GM12878 (cell line): ENCODE measurements at regions not wholly inside any gene's neighbourhood (a gene's known extent, or its start where the extent isn't known, plus 50 kb on each side); places are given as distances from the start of the nearest gene placed in this dataset.

Source experiments
- ATAC-seq: fragments of 200-7000 bp; cut with Tn5 transposase; 3 replicates; pipeline ENCODE4 v1.9.1; 2020; ENCODE audit warnings: mild to moderate bottlenecking, moderate library complexity
- BruUV-seq: library from RNA; stranded (reverse); fragments of 400-500 nt; replicated peaks from 2 replicates; lab custom pipeline; 2021; lab: Mats Ljungman, UMichigan
- CTCF ChIA-PET: fragments of 300-600 bp; sonication (Branson Sonifier 250); formaldehyde crosslinking; extraction: SDS; loops from one replicate; lab custom pipeline; 2021; ENCODE audit warnings: inconsistent platforms; lab: Yijun Ruan, JAX
- POLR2A ChIA-PET: fragments of 350-600 bp; formaldehyde crosslinking; extraction: SDS; loops from one replicate; lab custom pipeline; 2021; ENCODE audit warnings: inconsistent platforms; lab: Charles Lee
- RAD21 ChIA-PET: fragments of 300-600 bp; sonication (Branson Sonifier 250); formaldehyde crosslinking; loops from one replicate; lab custom pipeline; 2023; ENCODE audit warnings: antibody characterized with exemption; ENCODE audit not compliant: unreplicated experiment; lab: Charles Lee
- SMC1A ChIA-PET: fragments of 300-600 bp; sonication (Branson Sonifier 250); formaldehyde crosslinking; loops from one replicate; lab custom pipeline; 2023; ENCODE audit not compliant: unreplicated experiment, uncharacterized antibody; lab: Charles Lee
- DNase-seq: peaks from one replicate; pipeline ENCODE4 v3.0.0-alpha.2; 2011; ENCODE audit warnings: low read depth, low spot score
- FAIRE-seq: peaks from 3 replicates; lab custom pipeline; 2011; peaks lifted over from hg19 to GRCh38; lab: Jason Lieb, UNC
- H2AFZ ChIP-seq: 2 replicates; pipeline ENCODE4 v1.6.0; 2011; ENCODE audit warnings: low read depth, low read length, control low read depth; ENCODE audit not compliant: control insufficient read depth
- H3K27ac ChIP-seq: 2 replicates; pipeline ENCODE4 v1.5.1; 2011; ENCODE audit warnings: control low read depth; ENCODE audit not compliant: control insufficient read depth, insufficient read depth
- H3K27me3 ChIP-seq, 2 experiments: replicated peaks in 1 of 2; 2 replicates each; pipeline versions ENCODE4 v1.6.0 to v1.6.1; 2011; ENCODE audit warnings: low read length in 1 of 2; ENCODE audit not compliant: control insufficient read depth in 2 of 2, insufficient read depth in 2 of 2
- H3K36me3 ChIP-seq, 2 experiments: 2 replicates each; pipeline ENCODE4 v1.5.1; 2011; ENCODE audit warnings: low read length in 1 of 2; ENCODE audit not compliant: control insufficient read depth in 2 of 2, insufficient read depth in 2 of 2
- H3K4me1 ChIP-seq: 2 replicates; pipeline ENCODE4 v1.6.1; 2011; ENCODE audit warnings: mild to moderate bottlenecking, low read length, moderate library complexity, mixed read lengths; ENCODE audit not compliant: control insufficient read depth, insufficient read depth
- H3K4me2 ChIP-seq: 2 replicates; pipeline ENCODE4 v1.6.0; 2011; ENCODE audit warnings: control low read depth; ENCODE audit not compliant: control insufficient read depth, insufficient read depth
- H3K4me3 ChIP-seq: fragments of 200-600 bp; sonication (generic); 2 replicates; pipeline ENCODE4 v1.5.1; 2016
- H3K79me2 ChIP-seq: 2 replicates; pipeline ENCODE4 v1.6.0; 2011; ENCODE audit warnings: low read length; ENCODE audit not compliant: control insufficient read depth, insufficient read depth
- H3K9ac ChIP-seq: 2 replicates; pipeline ENCODE4 v1.8.0; 2011; ENCODE audit warnings: low read length, control low read depth, mixed read lengths; ENCODE audit not compliant: control insufficient read depth, insufficient read depth
- H3K9me3 ChIP-seq: replicated peaks from 3 replicates; pipeline ENCODE4 v1.5.1; 2011; ENCODE audit warnings: mild to moderate bottlenecking, low read length; ENCODE audit not compliant: control insufficient read depth, insufficient read depth
- H4K20me1 ChIP-seq: 2 replicates; pipeline ENCODE4 v1.6.0; 2011; ENCODE audit not compliant: control insufficient read depth, insufficient read depth
- ATF2 ChIP-seq: IDR thresholded peaks from 2 replicates; pipeline ENCODE4 v1.6.1; 2012; ENCODE audit warnings: low read length, inconsistent platforms
- IRF4 ChIP-seq: IDR thresholded peaks from 2 replicates; pipeline ENCODE4 v1.6.1; 2011; ENCODE audit warnings: low read depth, low read length
- NKRF ChIP-seq: fragments of 450-650 bp; conservative IDR thresholded peaks from 2 replicates; pipeline ENCODE4 v1.6.1; 2017; ENCODE audit warnings: mild to moderate bottlenecking, moderate library complexity
- PKNOX1 ChIP-seq: fragments of 450-650 bp; IDR thresholded peaks from 2 replicates; pipeline ENCODE4 v1.6.1; 2016; ENCODE audit warnings: mild to moderate bottlenecking
- POLR2AphosphoS2 ChIP-seq: IDR thresholded peaks from 2 replicates; pipeline ENCODE4 v1.6.1; 2011; ENCODE audit warnings: low read depth, mild to moderate bottlenecking, low read length, improper control_type of control experiment, moderate library complexity
- PRDM15 ChIP-seq: fragments of 450-650 bp; formaldehyde crosslinking; IDR thresholded peaks from 2 replicates; pipeline ENCODE4 v1.4.0; 2020; ENCODE audit warnings: mild to moderate bottlenecking, moderate library complexity
- TBL1XR1 ChIP-seq: IDR thresholded peaks from 2 replicates; pipeline ENCODE4 v1.6.1; 2012; ENCODE audit warnings: low read depth, low read length, improper control_type of control experiment
- WRNIP1 ChIP-seq: IDR thresholded peaks from 2 replicates; pipeline ENCODE4 v1.6.1; 2011; ENCODE audit warnings: low read depth, low read length, improper control_type of control experiment, borderline replicate concordance
- ZBTB40 ChIP-seq: fragments of 450-650 bp; IDR thresholded peaks from 2 replicates; pipeline ENCODE4 v1.6.1; 2016; ENCODE audit warnings: mild to moderate bottlenecking, moderate library complexity, borderline replicate concordance
- ZNF207 ChIP-seq: fragments of 450-650 bp; IDR thresholded peaks from 2 replicates; pipeline ENCODE4 v1.6.1; 2014; ENCODE audit warnings: antibody characterized with exemption, mild to moderate bottlenecking, borderline replicate concordance
- WGBS: methylation state at CpG from one replicate; pipeline ENCODE4 v1.1.6; 2016; ENCODE audit warnings: low lambda C conversion rate; ENCODE audit not compliant: insufficient replicate concordance, insufficient coverage; ENCODE audit errors: missing lambda C conversion rate; 5-methylcytosine and 5-hydroxymethylcytosine counted together
- in situ Hi-C: fragments of 300-500 bp; cut with MboI; formaldehyde crosslinking; loops from 9 replicates; pipeline ENCODE4 v1.14.3; 2018; ENCODE audit warnings: mixed read lengths
- intact Hi-C: fragments of 100-400 bp; cut with micrococcal nuclease; formaldehyde crosslinking; loops from one replicate; pipeline ENCODE4 v1.14.2; 2022; ENCODE audit not compliant: unreplicated experiment

- H3K4me1 ChIP-seq: no peaks in the 10 kb centered on the region
- no peak overlapping the region for H3K4me2 ChIP-seq
- no peak overlapping the region for H3K27ac ChIP-seq
- no peak overlapping the region for H2AFZ ChIP-seq
- ATAC-seq (no peak), FAIRE-seq (no peak), DNase-seq (no peak)
- in situ Hi-C loops (no loop called here), intact Hi-C loops (no loop called here)
- no peaks in the 10 kb centered on the region for H3K79me2 ChIP-seq
- WGBS: 39% methylated on average over 14 of the region's 15 CpGs
- no TSS peak for BruUV-seq
- H3K9ac ChIP-seq: no peak overlapping the region
- H4K20me1 ChIP-seq: no peaks in the 10 kb centered on the region
- no peak for TF ChIP-seq PRDM15
- no peak for TF ChIP-seq NKRF
- TF ChIP-seq ATF2: no peak
- TF ChIP-seq PKNOX1: no peak
- no peak for TF ChIP-seq ZBTB40
- TF ChIP-seq IRF4: no peak
- no peak for TF ChIP-seq WRNIP1
- no peak for TF ChIP-seq ZNF207
- TF ChIP-seq TBL1XR1: no peak
- no peak for TF ChIP-seq POLR2AphosphoS2
- RAD21 ChIA-PET: no interaction called here
- H3K4me3 ChIP-seq: no peak overlapping the region
- no peaks in the 10 kb centered on the region for H3K36me3 ChIP-seq
- SMC1A ChIA-PET: no interaction called here
- no peaks in the 10 kb centered on the region for H3K27me3 ChIP-seq
- CTCF ChIA-PET: no interaction called here
- POLR2A ChIA-PET: no interaction called here
- no peaks in the 10 kb centered on the region; the same call in 2 of the 3 replicates for H3K9me3 ChIP-seq
These were observed 676.0 kb upstream of the SALL3 start for GRCh38 chr18:78303519-78304191.
